PFSK-1 (cell line): ENCODE measurements at regions not wholly inside any gene's neighbourhood (a gene's known extent, or its start where the extent isn't known, plus 50 kb on each side); places are given as distances from the start of the nearest gene placed in this dataset.

ENCODE experiments used
- POLR2AphosphoS5 ChIP-seq: IDR thresholded peaks from 2 replicates; pipeline ENCODE4 v1.6.1; 2012; ENCODE audit warnings: low read depth, mild to moderate bottlenecking, control low read depth, low read length, moderate library complexity
- SIN3A ChIP-seq: IDR thresholded peaks from 2 replicates; pipeline ENCODE4 v1.6.1; 2012; ENCODE audit warnings: mild to moderate bottlenecking, low read length, moderate library complexity, borderline replicate concordance; ENCODE audit not compliant: insufficient read depth

DNA sequence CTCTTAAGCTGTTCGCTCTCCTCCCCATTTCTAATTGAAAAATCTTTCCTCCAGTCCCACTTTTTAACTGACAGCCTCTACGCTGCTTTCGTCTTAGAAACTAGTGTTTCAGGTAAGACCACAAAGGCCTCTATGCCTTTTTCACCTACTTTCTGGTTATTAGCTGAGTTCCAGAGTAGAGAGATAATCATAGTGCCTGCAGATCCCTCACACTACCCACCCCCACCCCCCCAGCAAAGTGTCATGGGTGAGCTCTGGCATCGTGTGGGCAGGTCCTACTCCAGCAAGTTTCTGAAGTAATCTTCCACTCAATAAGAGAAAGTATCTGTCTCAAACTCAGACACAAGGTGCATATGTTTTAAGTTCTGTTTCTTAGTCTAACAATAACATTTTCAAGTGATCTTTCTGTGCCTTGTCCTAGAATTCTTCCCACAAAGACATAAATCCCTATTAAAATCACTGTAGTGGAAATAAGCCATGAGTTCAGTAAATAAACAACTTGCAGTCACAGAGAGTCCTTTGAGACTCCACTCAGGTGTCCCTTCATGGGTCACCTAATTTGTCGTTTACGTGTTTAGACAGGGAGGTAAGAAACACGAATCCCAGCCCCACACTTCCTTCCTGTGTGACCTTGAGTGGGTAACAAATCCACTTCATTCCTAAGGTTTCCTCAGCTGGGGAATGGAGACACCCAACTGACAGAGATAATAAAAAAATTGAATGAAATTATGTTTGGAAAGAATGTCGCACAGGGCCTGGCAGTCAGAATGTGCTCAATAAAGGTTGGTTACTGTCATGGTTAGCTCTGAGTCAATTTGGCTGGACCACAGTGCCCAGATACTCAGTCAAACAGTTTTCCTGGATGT, 228.9 kb upstream of the CAND1 start:
- TF ChIP-seq POLR2AphosphoS5 = no peak
- TF ChIP-seq SIN3A = no peak
